ENCODE measurements at regions not wholly inside any gene's neighbourhood (a gene's known extent, or its start where the extent isn't known, plus 50 kb on each side); places are given as distances from the start of the nearest gene placed in this dataset.

- TF ChIP-seq, protein P1, sequence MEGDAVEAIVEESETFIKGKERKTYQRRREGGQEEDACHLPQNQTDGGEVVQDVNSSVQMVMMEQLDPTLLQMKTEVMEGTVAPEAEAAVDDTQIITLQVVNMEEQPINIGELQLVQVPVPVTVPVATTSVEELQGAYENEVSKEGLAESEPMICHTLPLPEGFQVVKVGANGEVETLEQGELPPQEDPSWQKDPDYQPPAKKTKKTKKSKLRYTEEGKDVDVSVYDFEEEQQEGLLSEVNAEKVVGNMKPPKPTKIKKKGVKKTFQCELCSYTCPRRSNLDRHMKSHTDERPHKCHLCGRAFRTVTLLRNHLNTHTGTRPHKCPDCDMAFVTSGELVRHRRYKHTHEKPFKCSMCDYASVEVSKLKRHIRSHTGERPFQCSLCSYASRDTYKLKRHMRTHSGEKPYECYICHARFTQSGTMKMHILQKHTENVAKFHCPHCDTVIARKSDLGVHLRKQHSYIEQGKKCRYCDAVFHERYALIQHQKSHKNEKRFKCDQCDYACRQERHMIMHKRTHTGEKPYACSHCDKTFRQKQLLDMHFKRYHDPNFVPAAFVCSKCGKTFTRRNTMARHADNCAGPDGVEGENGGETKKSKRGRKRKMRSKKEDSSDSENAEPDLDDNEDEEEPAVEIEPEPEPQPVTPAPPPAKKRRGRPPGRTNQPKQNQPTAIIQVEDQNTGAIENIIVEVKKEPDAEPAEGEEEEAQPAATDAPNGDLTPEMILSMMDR (IDR thresholded peaks at IDR 0.05), result no peak
- TF ChIP-seq POLR2AphosphoS5 (IDR thresholded peaks at IDR 0.05; ENCODE audit: insufficient read depth in 1 of 2, low read depth in 1 of 2) (no peak), POLR2A (IDR thresholded peaks at IDR 0.05) (no peak)
Measured at GRCh38 chr14:29168149-29168548, 401.6 kb downstream of the FOXG1 start.
